ENCODE measurements at regions not wholly inside any gene's neighbourhood (a gene's known extent, or its start where the extent isn't known, plus 50 kb on each side); places are given as distances from the start of the nearest gene placed in this dataset.

GRCh38 chr2:118177884-118178283 lies 89.6 kb downstream of the INSIG2 start:
- TF ChIP-seq CTCF (IDR thresholded peaks at IDR 0.05; ENCODE audit: poor library complexity), result no peak
- no peak for TF ChIP-seq EZH2 (IDR thresholded peaks at IDR 0.05; ENCODE audit: borderline replicate concordance)
- no peak for TF ChIP-seq EZH2phosphoT487 (IDR thresholded peaks at IDR 0.05; ENCODE audit: low read depth, severe bottlenecking, unreplicated experiment)

Measured in hepatocyte (in vitro differentiated cells).